Vagina (tissue), 2 donors: ENCODE measurements at regions not wholly inside any gene's neighbourhood (a gene's known extent, or its start where the extent isn't known, plus 50 kb on each side); places are given as distances from the start of the nearest gene placed in this dataset.

Source experiments
- DNase-seq, 2 donors: peaks; one replicate each; pipeline ENCODE4 v3.0.0-alpha.2; 2017; ENCODE audit errors: extremely low spot score in 2 of 2
- H3K27ac ChIP-seq: fragments of 200-600 bp; sonication (generic); one replicate; pipeline ENCODE4 v1.5.1; 2019
- H3K27me3 ChIP-seq: fragments of 200-600 bp; sonication (generic); one replicate; pipeline ENCODE4 v1.5.1; 2019
- H3K36me3 ChIP-seq, 2 donors: fragments of 200-600 bp; sonication (generic); one replicate each; pipeline ENCODE4 v1.5.1; 2017 to 2019
- H3K4me1 ChIP-seq: fragments of 200-600 bp; sonication (generic); one replicate; pipeline ENCODE4 v1.5.1; 2019
- H3K4me3 ChIP-seq, 2 donors: fragments of 200-600 bp; sonication (generic); 1 replicate in 1 of 2; 2 replicates in 1 of 2; pipeline ENCODE4 v1.5.1; 2016 to 2019
- H3K9me3 ChIP-seq: fragments of 200-600 bp; sonication (generic); one replicate; pipeline ENCODE4 v1.5.1; 2019
- CTCF ChIP-seq, 3 experiments: fragments of 450-650 bp in 2 of 3; fragments of 200-600 bp in 1 of 3; sonication (generic) in 1 of 3; IDR thresholded peaks; one replicate each; pipeline ENCODE4 v1.5.1; 2017 to 2019; ENCODE audit warnings: antibody characterized with exemption in 3 of 3, mild to moderate bottlenecking in 2 of 3, moderate library complexity in 2 of 3
- POLR2A ChIP-seq, 2 donors: fragments of 450-650 bp; IDR thresholded peaks; one replicate each; pipeline ENCODE4 v1.6.1; 2017; ENCODE audit warnings: antibody characterized with exemption in 2 of 2, mild to moderate bottlenecking in 2 of 2, moderate library complexity in 2 of 2
- POLR2AphosphoS5 ChIP-seq, 2 donors: sonication (generic); formaldehyde crosslinking; IDR thresholded peaks; one replicate each; pipeline ENCODE4 v1.9.0; 2017; ENCODE audit warnings: antibody characterized with exemption in 2 of 2, mild to moderate bottlenecking in 2 of 2, low read depth in 1 of 2; ENCODE audit not compliant: insufficient read depth in 1 of 2
- intact Hi-C: fragments of 100-400 bp; cut with DNase I; formaldehyde crosslinking; loops from one replicate; pipeline ENCODE4 v1.15.1; 2023

GRCh38 chr5:99119326-99119725 is 190.5 kb upstream of the CHD1 start:
- H3K27ac ChIP-seq: no peak overlapping the region
- H3K27me3 ChIP-seq: no peaks in the 10 kb centered on the region
- no peak overlapping the region for H3K4me3 ChIP-seq
- no peaks in the 10 kb centered on the region for H3K4me1 ChIP-seq
- no peak for TF ChIP-seq CTCF (IDR thresholded peaks at IDR 0.05)
- TF ChIP-seq POLR2A (IDR thresholded peaks at IDR 0.05): no peak
- TF ChIP-seq POLR2AphosphoS5 (IDR thresholded peaks at IDR 0.05; ENCODE audit: insufficient read depth in 1 of 2, low read depth in 1 of 2): no peak
- intact Hi-C loops: no loop called here
- no peaks in the 10 kb centered on the region for H3K9me3 ChIP-seq
- DNase-seq: no peak
- H3K36me3 ChIP-seq: no peaks in the 10 kb centered on the region

GRCh38 chr5:99116526-99116925 is 187.7 kb upstream of the CHD1 start:
- no peak for DNase-seq
- Histone ChIP-seq H3K36me3 (no peaks in the 10 kb centered on the region), H3K4me1 (no peaks in the 10 kb centered on the region), H3K27ac (no peak overlapping the region), H3K4me3 (no peak overlapping the region), H3K9me3 (no peaks in the 10 kb centered on the region), H3K27me3 (no peaks in the 10 kb centered on the region)
- TF ChIP-seq CTCF (IDR thresholded peaks at IDR 0.05) (no peak), POLR2A (IDR thresholded peaks at IDR 0.05) (no peak), POLR2AphosphoS5 (IDR thresholded peaks at IDR 0.05; ENCODE audit: insufficient read depth in 1 of 2, low read depth in 1 of 2) (no peak)
- intact Hi-C loops: no loop called here

GRCh38 chr5:99109894-99110293 is 181.1 kb upstream of the CHD1 start:
- H3K4me3 ChIP-seq: no peak overlapping the region
- no peaks in the 10 kb centered on the region for H3K4me1 ChIP-seq
- H3K36me3 ChIP-seq: no peaks in the 10 kb centered on the region
- no peaks in the 10 kb centered on the region for H3K9me3 ChIP-seq
- intact Hi-C loops: no loop called here
- no peak for TF ChIP-seq POLR2A (IDR thresholded peaks at IDR 0.05)
- TF ChIP-seq CTCF (IDR thresholded peaks at IDR 0.05): no peak
- no peak for TF ChIP-seq POLR2AphosphoS5 (IDR thresholded peaks at IDR 0.05; ENCODE audit: insufficient read depth in 1 of 2, low read depth in 1 of 2)
- no peak overlapping the region for H3K27ac ChIP-seq
- no peak for DNase-seq
- H3K27me3 ChIP-seq: no peaks in the 10 kb centered on the region

- intact Hi-C loops: no loop called here
- H3K9me3 ChIP-seq: no peaks in the 10 kb centered on the region
- no peaks in the 10 kb centered on the region for H3K4me1 ChIP-seq
- H3K27ac ChIP-seq: no peak overlapping the region
- no peak overlapping the region for H3K4me3 ChIP-seq
- TF ChIP-seq POLR2AphosphoS5 (IDR thresholded peaks at IDR 0.05; ENCODE audit: insufficient read depth in 1 of 2, low read depth in 1 of 2): no peak
- TF ChIP-seq POLR2A (IDR thresholded peaks at IDR 0.05): no peak
- no peak for TF ChIP-seq CTCF (IDR thresholded peaks at IDR 0.05)
- no peaks in the 10 kb centered on the region for H3K36me3 ChIP-seq
- no peak for DNase-seq
- H3K27me3 ChIP-seq: no peaks in the 10 kb centered on the region
These were observed 176.4 kb upstream of the CHD1 start for GRCh38 chr5:99105216-99105615.

GRCh38 chr5:99104538-99105132 is 175.8 kb upstream of the CHD1 start:
- TF ChIP-seq POLR2A (IDR thresholded peaks at IDR 0.05) (no peak), CTCF (IDR thresholded peaks at IDR 0.05) (peak in 1 of 3 experiments; percentile 23)
- Histone ChIP-seq H3K27me3 (no peaks in the 10 kb centered on the region), H3K9me3 (no peaks in the 10 kb centered on the region), H3K4me3 (no peak overlapping the region), H3K4me1 (no peaks in the 10 kb centered on the region), H3K36me3 (no peaks in the 10 kb centered on the region), H3K27ac (no peak overlapping the region)
- intact Hi-C loops: no loop called here
- no peak for DNase-seq
